ENCODE measurements at regions not wholly inside any gene's neighbourhood (a gene's known extent, or its start where the extent isn't known, plus 50 kb on each side); places are given as distances from the start of the nearest gene placed in this dataset.

DNA sequence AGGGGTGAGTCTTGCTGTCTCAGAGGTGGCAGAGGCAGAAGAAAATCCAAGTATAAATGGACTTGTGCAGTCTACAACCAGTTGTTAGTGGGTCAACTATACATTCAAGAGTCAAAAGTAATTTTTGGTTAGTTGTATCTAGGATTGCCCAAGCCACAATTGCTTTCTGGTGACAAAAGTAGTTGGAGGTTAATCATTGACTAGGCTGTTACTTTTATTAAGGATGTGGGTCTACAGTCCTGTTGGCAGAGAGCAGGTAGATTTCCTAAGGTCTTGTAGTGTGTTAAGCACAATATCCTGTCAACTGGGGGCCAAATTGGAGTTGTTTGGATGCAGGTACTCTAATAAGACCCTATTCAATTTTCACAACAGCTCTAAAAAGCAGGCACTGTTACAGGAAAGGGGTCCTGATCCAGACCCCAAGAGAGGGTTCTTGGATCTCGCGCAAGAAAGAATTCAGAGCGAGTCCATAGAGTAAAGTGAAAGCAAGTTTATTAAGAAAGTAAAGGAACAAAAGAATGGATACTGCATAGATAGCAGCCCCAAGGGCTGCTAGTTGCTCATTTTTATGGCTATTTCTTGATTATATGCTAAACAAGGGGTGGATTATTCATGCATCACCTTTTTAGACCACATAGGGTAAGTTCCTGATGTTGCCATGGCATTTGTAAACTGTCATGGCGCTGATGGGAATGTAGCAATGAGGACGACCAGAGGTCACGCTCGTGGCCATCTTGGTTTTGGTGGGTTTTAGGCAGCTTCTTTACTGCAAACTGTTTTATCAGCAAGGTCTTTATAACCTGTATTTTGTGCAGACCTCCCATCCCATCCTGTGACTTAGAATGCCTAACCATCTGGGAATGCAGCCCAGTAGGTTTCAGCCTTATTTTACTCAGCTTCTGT, 232.6 kb upstream of the SRRM4 start:
- H3K9me3 ChIP-seq (replicated peaks in 1 of 2; ENCODE audit: control insufficient read depth in 1 of 2, insufficient read depth in 1 of 2, low read length in 2 of 2): no peaks in the 10 kb centered on the region
- no peaks in the 10 kb centered on the region for H3K79me2 ChIP-seq (ENCODE audit: insufficient read depth, low read length)
- Mint-ChIP-seq H3K9me3 (peaks cover 0 to 21% (median 8%) of the 10 kb centered on the region in 7 donors), H3K27ac (no peak overlapping the region), H3K4me3 (no peak overlapping the region), H3K27me3 (ENCODE audit: low read depth in 3 of 3) (peaks cover 0 to 4% (median 0%) of the 10 kb centered on the region in 3 donors), H3K36me3 (no peaks in the 10 kb centered on the region), H3K4me1 (no peaks in the 10 kb centered on the region)
- no peak overlapping the region for H3K9ac ChIP-seq (ENCODE audit: insufficient read depth, low read length, poor library complexity, severe bottlenecking)
- DNase-seq: no peak
- H3K27me3 ChIP-seq (ENCODE audit: control insufficient read depth in 2 of 2, insufficient read depth in 2 of 2, low read length in 2 of 2): no peaks in the 10 kb centered on the region
- no peaks in the 10 kb centered on the region for H4K20me1 ChIP-seq (ENCODE audit: insufficient read depth, low read length)
- TF ChIP-seq, protein P1, sequence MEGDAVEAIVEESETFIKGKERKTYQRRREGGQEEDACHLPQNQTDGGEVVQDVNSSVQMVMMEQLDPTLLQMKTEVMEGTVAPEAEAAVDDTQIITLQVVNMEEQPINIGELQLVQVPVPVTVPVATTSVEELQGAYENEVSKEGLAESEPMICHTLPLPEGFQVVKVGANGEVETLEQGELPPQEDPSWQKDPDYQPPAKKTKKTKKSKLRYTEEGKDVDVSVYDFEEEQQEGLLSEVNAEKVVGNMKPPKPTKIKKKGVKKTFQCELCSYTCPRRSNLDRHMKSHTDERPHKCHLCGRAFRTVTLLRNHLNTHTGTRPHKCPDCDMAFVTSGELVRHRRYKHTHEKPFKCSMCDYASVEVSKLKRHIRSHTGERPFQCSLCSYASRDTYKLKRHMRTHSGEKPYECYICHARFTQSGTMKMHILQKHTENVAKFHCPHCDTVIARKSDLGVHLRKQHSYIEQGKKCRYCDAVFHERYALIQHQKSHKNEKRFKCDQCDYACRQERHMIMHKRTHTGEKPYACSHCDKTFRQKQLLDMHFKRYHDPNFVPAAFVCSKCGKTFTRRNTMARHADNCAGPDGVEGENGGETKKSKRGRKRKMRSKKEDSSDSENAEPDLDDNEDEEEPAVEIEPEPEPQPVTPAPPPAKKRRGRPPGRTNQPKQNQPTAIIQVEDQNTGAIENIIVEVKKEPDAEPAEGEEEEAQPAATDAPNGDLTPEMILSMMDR (IDR thresholded peaks at IDR 0.05): no peak
- no peak overlapping the region for H3K4me3 ChIP-seq (replicated peaks in 1 of 3; ENCODE audit: low read depth in 2 of 3, low read length in 3 of 3)
- H2AFZ ChIP-seq (ENCODE audit: insufficient read depth, low read depth, low read length, poor library complexity, severe bottlenecking): no peak overlapping the region
- H3K27ac ChIP-seq (ENCODE audit: low read depth in 1 of 2, low read length in 2 of 2): no peak overlapping the region
- 96% methylated on average over 3 of the region's 7 CpGs for WGBS (ENCODE audit: insufficient coverage)
- H3K4me1 ChIP-seq (ENCODE audit: control insufficient read depth in 1 of 2, insufficient read depth in 2 of 2, low read length in 2 of 2): no peaks in the 10 kb centered on the region
- H3K36me3 ChIP-seq (replicated peaks in 1 of 2; ENCODE audit: control insufficient read depth in 1 of 2, insufficient read depth in 2 of 2, low read length in 2 of 2): no peaks in the 10 kb centered on the region
- no peak overlapping the region for H3K4me2 ChIP-seq (replicated peaks; ENCODE audit: extremely low read depth, low read length, poor library complexity, severe bottlenecking)
- intact Hi-C loops (cut with micrococcal nuclease): no loop called here

DNA sequence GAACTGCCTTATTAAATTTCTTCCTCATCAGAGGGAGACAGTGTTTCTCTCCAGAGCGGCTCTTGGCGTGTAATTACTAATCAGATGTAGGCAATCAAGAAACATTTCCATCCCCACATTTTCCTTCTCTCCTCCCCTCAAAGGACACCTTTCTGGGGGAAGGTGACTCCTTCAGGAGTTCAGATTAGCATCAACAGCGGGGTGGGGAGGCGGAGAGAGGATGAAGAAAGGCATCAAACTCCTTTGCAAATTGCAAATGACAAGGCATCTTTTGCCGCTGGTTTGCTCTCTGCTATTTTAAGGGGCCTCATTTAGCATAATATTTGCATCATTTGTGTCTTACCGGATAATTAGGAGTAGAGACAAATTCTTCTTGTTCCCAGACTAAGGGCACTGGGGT, 231.7 kb upstream of the SRRM4 start:
- no peak for DNase-seq
- peaks cover 0 to 19% (median 5%) of the 10 kb centered on the region in 7 donors for H3K9me3 Mint-ChIP-seq
- TF ChIP-seq, protein P1 (IDR thresholded peaks at IDR 0.05): no peak
- H3K4me1 ChIP-seq (ENCODE audit: control insufficient read depth in 1 of 2, insufficient read depth in 2 of 2, low read length in 2 of 2): no peaks in the 10 kb centered on the region
- no peak overlapping the region for H3K27ac ChIP-seq (ENCODE audit: low read depth in 1 of 2, low read length in 2 of 2)
- no peaks in the 10 kb centered on the region for H3K79me2 ChIP-seq (ENCODE audit: insufficient read depth, low read length)
- H3K36me3 ChIP-seq (replicated peaks in 1 of 2; ENCODE audit: control insufficient read depth in 1 of 2, insufficient read depth in 2 of 2, low read length in 2 of 2): no peaks in the 10 kb centered on the region
- H3K27me3 Mint-ChIP-seq (ENCODE audit: low read depth in 3 of 3): peaks cover 0 to 4% (median 0%) of the 10 kb centered on the region in 3 donors
- H4K20me1 ChIP-seq (ENCODE audit: insufficient read depth, low read length): no peaks in the 10 kb centered on the region
- H3K27me3 ChIP-seq (ENCODE audit: control insufficient read depth in 2 of 2, insufficient read depth in 2 of 2, low read length in 2 of 2): no peaks in the 10 kb centered on the region
- no peaks in the 10 kb centered on the region for H3K9me3 ChIP-seq (replicated peaks in 1 of 2; ENCODE audit: control insufficient read depth in 1 of 2, insufficient read depth in 1 of 2, low read length in 2 of 2)
- H3K27ac Mint-ChIP-seq: no peak overlapping the region
- no CpG with 5 or more reads among the region's 6 CpGs for WGBS (ENCODE audit: insufficient coverage)
- H3K4me3 ChIP-seq (replicated peaks in 1 of 3; ENCODE audit: low read depth in 2 of 3, low read length in 3 of 3): no peak overlapping the region
- H3K4me2 ChIP-seq (replicated peaks; ENCODE audit: extremely low read depth, low read length, poor library complexity, severe bottlenecking): no peak overlapping the region
- no peaks in the 10 kb centered on the region for H3K36me3 Mint-ChIP-seq
- intact Hi-C loops (cut with micrococcal nuclease): no loop called here
- no peak overlapping the region for H3K9ac ChIP-seq (ENCODE audit: insufficient read depth, low read length, poor library complexity, severe bottlenecking)
- H3K4me3 Mint-ChIP-seq: no peak overlapping the region
- H3K4me1 Mint-ChIP-seq: no peaks in the 10 kb centered on the region
- no peak overlapping the region for H2AFZ ChIP-seq (ENCODE audit: insufficient read depth, low read depth, low read length, poor library complexity, severe bottlenecking)
